ENCODE measurements at regions not wholly inside any gene's neighbourhood (a gene's known extent, or its start where the extent isn't known, plus 50 kb on each side); places are given as distances from the start of the nearest gene placed in this dataset.
A peak's percentile ranks its signal among the peaks of the same experiment; 100 is the strongest.

DNA sequence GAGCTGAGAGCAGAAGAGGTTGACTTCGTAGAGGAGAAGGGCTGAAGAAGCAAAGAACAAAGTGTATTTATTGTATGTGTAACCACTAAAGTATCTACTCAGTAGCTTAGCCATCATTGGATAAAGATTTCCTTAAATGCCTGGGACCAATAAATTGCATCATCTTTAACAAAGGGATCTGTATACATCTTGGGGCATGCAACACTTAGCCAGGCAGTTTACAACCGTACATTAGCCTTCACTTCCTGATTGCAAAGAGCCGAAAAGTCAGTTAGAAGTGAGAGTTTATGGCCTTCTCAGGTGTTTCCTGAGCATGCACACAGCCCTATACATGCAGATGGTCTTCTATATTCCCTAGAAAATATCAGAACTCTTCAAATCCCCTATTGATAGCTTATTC lies 68.0 kb upstream of the MAGED1 start:
- Mint-ChIP-seq H3K9me3 (peaks cover 43% of the 10 kb centered on the region), H3K27me3 (ENCODE audit: low read depth, poor library complexity) (no peaks in the 10 kb centered on the region), H3K27ac (peak overlapping the region; percentile 23), H3K36me3 (ENCODE audit: low read depth) (peaks cover 30% of the 10 kb centered on the region), H3K4me1 (peaks cover 7% of the 10 kb centered on the region), H3K4me3 (no peak overlapping the region)
- no peak for DNase-seq
- TF ChIP-seq, protein P1, sequence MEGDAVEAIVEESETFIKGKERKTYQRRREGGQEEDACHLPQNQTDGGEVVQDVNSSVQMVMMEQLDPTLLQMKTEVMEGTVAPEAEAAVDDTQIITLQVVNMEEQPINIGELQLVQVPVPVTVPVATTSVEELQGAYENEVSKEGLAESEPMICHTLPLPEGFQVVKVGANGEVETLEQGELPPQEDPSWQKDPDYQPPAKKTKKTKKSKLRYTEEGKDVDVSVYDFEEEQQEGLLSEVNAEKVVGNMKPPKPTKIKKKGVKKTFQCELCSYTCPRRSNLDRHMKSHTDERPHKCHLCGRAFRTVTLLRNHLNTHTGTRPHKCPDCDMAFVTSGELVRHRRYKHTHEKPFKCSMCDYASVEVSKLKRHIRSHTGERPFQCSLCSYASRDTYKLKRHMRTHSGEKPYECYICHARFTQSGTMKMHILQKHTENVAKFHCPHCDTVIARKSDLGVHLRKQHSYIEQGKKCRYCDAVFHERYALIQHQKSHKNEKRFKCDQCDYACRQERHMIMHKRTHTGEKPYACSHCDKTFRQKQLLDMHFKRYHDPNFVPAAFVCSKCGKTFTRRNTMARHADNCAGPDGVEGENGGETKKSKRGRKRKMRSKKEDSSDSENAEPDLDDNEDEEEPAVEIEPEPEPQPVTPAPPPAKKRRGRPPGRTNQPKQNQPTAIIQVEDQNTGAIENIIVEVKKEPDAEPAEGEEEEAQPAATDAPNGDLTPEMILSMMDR (IDR thresholded peaks at IDR 0.05) = no peak

DNA sequence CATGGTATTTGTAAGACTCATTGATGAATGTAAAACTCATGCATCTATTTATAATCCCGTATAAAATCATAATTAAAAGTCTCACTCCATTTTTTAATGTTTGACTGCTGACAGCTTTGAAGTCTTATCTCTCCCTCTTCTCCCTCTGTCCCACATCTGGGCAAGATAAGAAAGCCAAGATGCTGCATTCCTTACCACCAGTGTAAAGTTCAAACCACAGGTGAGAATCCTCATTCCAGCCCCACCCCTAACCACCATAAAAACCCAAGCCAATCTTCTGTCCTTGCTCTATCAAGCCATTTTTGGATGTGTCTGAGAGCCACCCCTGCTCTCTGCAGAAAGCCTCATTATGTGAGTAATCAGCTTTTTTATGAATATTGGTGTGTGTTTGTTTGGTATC lies 59.3 kb upstream of the MAGED1 start:
- Mint-ChIP-seq H3K9me3 (peaks cover 24% of the 10 kb centered on the region), H3K27me3 (ENCODE audit: low read depth, poor library complexity) (peaks cover under 1% of the 10 kb centered on the region), H3K4me3 (no peak overlapping the region), H3K36me3 (ENCODE audit: low read depth) (peaks cover 37% of the 10 kb centered on the region), H3K4me1 (no peaks in the 10 kb centered on the region), H3K27ac (no peak overlapping the region)
- TF ChIP-seq, protein P1 (IDR thresholded peaks at IDR 0.05) = no peak
- no peak for DNase-seq

DNA sequence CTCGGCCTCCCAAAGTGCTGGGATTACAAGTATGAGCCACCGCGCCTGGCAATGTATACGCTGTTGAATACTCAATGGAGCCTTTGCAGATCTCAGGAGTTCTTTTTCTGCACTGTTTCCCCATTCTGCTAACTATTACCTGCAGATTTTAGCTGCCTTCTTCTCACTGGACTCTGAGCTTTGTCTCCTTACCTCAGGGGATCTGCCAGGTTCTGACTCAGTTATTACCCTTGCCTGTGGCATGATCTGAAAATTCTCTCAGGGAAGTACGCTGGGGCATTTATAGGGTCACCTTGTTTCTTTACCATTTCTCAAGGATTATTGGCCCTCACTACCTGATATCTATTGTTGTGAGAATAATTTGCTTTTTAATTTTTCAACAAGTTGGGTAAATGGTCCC lies 56.6 kb upstream of the MAGED1 start:
- Mint-ChIP-seq H3K9me3 (peaks cover 25% of the 10 kb centered on the region), H3K4me3 (no peak overlapping the region), H3K27me3 (ENCODE audit: low read depth, poor library complexity) (peaks cover 2% of the 10 kb centered on the region), H3K27ac (peak overlapping the region; percentile 88), H3K36me3 (ENCODE audit: low read depth) (peaks cover 42% of the 10 kb centered on the region), H3K4me1 (no peaks in the 10 kb centered on the region)
- TF ChIP-seq, protein P1 (IDR thresholded peaks at IDR 0.05) = no peak
- DNase-seq = no peak

DNA sequence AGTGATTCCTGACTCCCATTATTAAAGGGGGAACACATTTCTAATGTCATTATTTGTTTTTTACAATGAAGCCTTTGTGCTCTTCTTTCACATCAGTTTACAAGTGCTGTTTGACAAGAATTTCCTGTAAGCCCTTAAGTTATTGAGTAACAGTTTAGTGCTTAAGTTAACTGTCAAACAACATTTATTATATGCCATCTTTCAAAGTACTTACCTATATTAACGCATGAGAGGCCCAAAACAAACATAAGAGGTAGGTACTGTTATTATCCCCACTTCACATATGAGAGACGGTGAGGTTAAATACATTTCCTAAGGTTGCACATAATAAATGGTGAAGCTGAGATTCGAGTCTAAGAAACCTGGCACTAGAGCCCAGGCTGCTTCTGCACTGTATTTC lies 56.0 kb upstream of the MAGED1 start:
- Mint-ChIP-seq H3K27me3 (ENCODE audit: low read depth, poor library complexity) (peaks cover 2% of the 10 kb centered on the region), H3K4me1 (no peaks in the 10 kb centered on the region), H3K36me3 (ENCODE audit: low read depth) (peaks cover 45% of the 10 kb centered on the region), H3K4me3 (no peak overlapping the region), H3K27ac (no peak overlapping the region), H3K9me3 (peaks cover 27% of the 10 kb centered on the region)
- DNase-seq = no peak
- TF ChIP-seq, protein P1 (IDR thresholded peaks at IDR 0.05) = no peak

DNA sequence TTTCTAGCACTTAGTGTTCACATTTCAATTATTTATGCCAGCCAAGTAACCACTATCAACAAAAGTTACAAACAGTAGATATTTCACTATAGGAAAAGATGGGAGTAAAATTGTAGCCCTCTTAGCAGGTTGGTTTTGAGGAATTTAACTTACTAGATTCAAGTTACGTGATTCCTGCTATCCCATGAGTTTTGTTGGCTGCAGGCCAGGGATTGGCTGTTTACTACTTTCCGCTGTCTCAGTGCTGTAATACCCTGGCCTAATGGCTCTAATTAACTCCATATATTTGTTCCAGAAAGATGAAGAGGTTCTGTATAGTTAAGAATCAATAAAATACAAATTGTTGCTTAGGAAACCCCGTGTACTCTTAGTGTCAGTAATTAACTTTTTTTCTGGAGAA lies 55.5 kb upstream of the MAGED1 start:
- no peak overlapping the region for H3K27ac Mint-ChIP-seq
- H3K36me3 Mint-ChIP-seq (ENCODE audit: low read depth) = peaks cover 43% of the 10 kb centered on the region

More for the DNA sequence above, 55.5 kb upstream of the MAGED1 start:
- DNase-seq = no peak
- TF ChIP-seq, protein P1 (IDR thresholded peaks at IDR 0.05) = no peak
- H3K9me3 Mint-ChIP-seq = peaks cover 24% of the 10 kb centered on the region
- no peak overlapping the region for H3K4me3 Mint-ChIP-seq
- H3K4me1 Mint-ChIP-seq = no peaks in the 10 kb centered on the region
- peaks cover 2% of the 10 kb centered on the region for H3K27me3 Mint-ChIP-seq (ENCODE audit: low read depth, poor library complexity)
